GM19025 (cell line): ENCODE measurements at regions not wholly inside any gene's neighbourhood (a gene's known extent, or its start where the extent isn't known, plus 50 kb on each side); places are given as distances from the start of the nearest gene placed in this dataset.
"Not testable (repeated sequence)": the region's sequence is repeated elsewhere in the genome, so short reads cannot be mapped to it uniquely, and the experiment has no call there.

Source experiments
- ATAC-seq: cut with Tn5 transposase; IDR thresholded peaks from one replicate; pipeline ENCODE4 v1.9.1; 2021; ENCODE audit warnings: mild to moderate bottlenecking, low read depth, moderate library complexity; ENCODE audit not compliant: unreplicated experiment

DNA sequence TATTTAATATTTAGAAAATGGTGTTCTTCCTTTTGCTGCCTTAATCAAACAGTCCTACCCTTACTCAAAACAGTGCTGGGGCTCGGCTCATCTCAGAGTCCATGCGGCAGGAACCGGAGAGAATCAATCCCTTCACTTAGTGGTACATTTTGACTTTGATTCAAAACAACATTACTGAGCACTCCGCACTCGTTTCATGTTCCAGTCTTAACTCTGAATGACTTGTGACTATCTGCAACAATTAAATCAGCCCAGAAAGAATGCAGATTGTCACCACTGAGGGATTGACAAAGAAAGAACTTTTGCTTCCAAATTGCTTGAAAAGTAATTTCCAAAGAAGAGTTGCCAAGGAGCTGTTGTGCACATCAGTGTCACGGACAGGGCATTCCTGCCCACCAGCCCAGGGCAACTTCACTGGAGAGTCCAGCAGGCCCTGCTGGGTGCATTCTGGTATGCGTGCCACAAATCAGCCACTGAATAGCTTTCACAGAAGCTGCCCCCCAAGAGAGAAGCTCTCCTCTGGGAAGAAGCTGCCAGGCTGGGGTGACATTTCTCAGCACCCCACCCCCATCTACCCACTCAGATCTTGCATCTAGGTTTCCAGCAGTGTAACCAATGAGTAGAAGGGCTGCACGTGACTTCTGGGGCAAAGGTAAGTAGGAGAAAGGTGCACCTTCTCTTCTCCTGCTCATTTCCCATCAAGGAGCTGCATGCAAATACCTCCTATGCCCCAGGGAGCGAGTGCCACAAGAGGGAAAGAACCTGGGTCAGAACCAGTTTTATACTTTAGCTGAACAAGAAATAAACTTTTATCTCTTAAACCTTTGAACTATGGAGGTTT lies 84.6 kb upstream of the ATP8B1 start:
- ATAC-seq, result no peak

DNA sequence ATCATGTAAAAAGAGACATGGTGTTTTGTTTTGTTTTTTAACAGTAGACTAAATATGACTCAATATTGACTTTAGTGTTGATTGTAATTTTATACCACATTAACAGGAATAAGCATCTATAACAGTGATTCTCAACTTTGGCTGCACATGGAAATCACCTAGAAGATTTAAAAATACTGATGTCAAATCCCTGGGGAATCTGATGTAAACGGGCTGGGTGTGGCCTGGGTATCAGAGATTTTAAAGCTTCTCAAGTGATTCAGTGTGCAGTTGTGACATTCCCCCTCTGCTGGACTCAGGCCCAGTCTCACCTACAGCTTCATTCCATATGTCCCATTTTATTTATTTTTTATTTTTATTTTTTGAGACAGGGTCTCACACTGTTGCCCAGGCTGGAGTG lies 82.8 kb upstream of the ATP8B1 start:
- ATAC-seq, result no peak

- ATAC-seq, result no peak
Measured at GRCh38 chr18:57882465-57882864, 79.3 kb upstream of the ATP8B1 start.

DNA sequence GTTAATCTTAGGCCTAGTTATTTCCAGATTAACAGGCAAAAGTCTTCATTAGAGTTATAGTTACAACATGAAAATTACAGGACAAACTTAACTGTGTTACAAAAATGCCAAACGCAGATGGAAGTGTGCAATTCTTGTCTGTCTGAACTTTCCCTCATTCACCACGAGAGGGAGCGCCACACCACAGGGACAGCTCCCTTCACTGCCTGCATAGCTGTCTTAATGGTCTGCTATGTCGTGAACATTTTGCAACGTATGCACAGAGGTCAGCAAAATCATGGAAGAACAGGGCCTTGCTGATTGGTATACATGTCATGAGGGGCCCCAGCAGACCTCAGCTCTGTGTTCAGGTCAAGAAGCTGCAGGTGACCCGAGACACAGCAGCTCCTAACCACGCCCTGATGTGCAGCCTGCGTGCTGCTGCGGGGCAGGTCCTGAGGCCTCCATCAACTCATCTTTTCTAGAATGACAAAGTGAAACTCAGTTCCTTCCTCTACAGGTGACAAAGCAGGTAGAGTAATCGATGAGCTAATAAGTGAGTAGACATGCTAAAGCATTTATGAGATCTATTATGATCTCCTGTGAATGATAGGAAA lies 78.8 kb upstream of the ATP8B1 start:
- no peak for ATAC-seq

DNA sequence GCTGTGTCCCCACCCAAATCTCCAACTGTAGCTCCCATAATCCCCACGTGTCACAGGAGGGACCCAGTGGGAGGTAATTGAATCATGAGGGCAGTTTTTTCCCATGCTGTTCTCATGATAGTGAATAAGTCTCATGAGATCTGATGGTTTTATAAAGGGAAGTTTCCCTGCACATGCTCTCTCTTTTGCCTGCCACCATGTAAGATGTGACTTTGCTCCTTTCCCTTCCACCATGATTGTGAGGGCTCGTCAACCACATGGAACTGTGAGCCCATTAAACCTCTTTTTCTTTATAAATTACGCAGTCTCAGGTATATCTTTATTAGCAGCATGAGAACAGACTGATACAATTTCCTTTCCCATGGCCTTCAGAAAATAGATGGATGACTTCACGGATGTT lies 76.8 kb upstream of the ATP8B1 start:
- ATAC-seq, result not testable (repeated sequence)

DNA sequence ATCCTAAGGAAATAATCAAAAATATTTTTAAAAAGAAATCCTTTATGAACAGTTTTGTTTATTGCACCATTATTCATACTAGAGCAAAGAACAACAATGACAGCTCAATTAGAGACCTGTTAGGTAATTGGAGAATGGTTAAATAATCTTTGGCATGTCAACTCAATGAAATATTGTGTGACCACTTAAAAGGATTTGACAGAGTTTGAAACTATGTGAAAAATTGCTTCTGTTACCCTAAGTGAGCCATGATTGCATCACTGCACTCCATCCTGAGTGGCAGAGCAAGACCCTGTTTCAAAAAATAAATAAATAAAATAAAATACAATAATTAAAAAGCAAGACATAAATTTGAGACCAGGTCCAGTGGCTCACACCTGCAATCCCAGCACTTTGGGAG lies 66.1 kb upstream of the ATP8B1 start:
- ATAC-seq, result no peak

GRCh38 chr18:57866355-57866754 lies 63.2 kb upstream of the ATP8B1 start:
- ATAC-seq, result no peak

- ATAC-seq, result no peak
Measured at GRCh38 chr18:57864615-57865121, 61.6 kb upstream of the ATP8B1 start.

GRCh38 chr18:57863706-57864105 lies 60.6 kb upstream of the ATP8B1 start:
- no peak for ATAC-seq

DNA sequence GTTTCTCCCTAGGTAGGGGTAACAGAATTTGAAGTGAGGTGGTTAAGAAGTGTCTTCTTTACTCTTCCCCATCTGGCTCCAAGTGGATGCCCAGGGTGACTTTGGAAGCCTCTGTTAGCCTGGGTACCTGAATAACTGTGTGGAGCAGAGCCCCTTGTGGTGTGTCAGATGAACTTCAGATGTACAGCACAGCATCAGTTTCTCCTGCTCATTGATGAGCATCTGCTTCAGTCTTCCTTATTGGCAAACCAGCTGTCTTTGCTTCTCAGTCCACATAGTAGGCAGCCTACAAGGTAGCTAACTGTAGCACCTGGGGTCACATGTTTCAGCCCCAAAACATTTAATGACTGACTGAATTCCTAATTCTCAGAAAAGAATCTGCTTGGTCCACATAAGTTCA lies 56.2 kb upstream of the ATP8B1 start:
- peak; percentile 64 for ATAC-seq

- ATAC-seq, result no peak
Measured at GRCh38 chr18:57856557-57857280, 53.6 kb upstream of the ATP8B1 start.

- no peak for ATAC-seq
Measured at GRCh38 chr18:57856128-57856527, 53.0 kb upstream of the ATP8B1 start.

DNA sequence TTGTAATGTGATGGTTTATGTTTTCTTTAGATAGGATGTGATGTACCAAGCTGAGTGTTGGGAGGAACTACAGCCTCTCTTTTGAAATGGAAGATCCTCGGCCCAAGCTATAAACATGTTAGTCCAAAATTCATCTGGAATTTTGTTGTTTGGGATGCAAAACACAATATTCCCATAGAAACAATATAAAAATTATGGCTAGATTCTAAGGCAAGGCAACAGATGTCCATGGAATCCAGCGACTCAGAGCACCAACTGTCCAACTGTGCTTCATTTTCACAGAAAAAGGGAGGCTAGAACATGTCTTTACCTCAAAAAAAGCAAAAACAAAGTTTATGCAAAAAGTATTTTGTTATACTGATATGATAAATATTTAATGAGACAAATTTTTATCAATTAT lies 52.4 kb upstream of the ATP8B1 start:
- no peak for ATAC-seq

DNA sequence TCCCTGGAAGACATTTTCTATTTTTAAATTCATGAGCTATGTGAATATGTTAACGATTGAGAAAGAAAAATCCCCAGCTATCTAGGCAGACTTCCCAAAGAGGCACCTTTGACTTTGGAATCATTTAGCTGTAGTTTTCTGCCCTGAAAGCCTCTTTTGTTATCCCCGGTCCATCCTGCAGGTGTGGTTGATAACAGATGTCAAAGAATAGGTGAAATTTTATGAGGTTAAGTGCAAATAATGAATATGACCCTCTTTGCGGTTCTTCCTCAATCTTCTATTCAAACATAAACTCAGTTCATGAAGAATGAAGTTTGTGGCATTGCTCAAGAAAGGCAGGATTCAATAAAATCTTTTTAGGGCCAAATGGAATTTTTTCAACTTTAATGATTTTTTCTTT lies 51.6 kb upstream of the ATP8B1 start:
- ATAC-seq, result no peak

- ATAC-seq, result no peak
Measured at GRCh38 chr18:57853864-57854263, 50.7 kb upstream of the ATP8B1 start.

GRCh38 chr18:57853133-57853532 lies 50.0 kb upstream of the ATP8B1 start:
- ATAC-seq, result no peak
